ENCODE measurements at regions not wholly inside any gene's neighbourhood (a gene's known extent, or its start where the extent isn't known, plus 50 kb on each side); places are given as distances from the start of the nearest gene placed in this dataset.
A peak's percentile ranks its signal among the peaks of the same experiment; 100 is the strongest.
"Not testable (repeated sequence)": the region's sequence is repeated elsewhere in the genome, so short reads cannot be mapped to it uniquely, and the experiment has no call there.

- no peak for DNase-seq (ENCODE audit: low read depth in 2 of 2)
These were observed 57.0 kb downstream of the RASL11A start for GRCh38 chr13:27327633-27328032.

GRCh38 chr13:27329210-27329609 lies 58.6 kb downstream of the RASL11A start:
- DNase-seq (ENCODE audit: low read depth in 2 of 2): no peak

GRCh38 chr13:27334774-27335435 lies 64.3 kb downstream of the RASL11A start:
- no peak for DNase-seq (ENCODE audit: low read depth in 2 of 2)

GRCh38 chr13:27336014-27336673 lies 65.5 kb downstream of the RASL11A start:
- DNase-seq (ENCODE audit: low read depth in 2 of 2): no peak

GRCh38 chr13:27338207-27338606 lies 67.6 kb downstream of the RASL11A start:
- DNase-seq (ENCODE audit: low read depth in 2 of 2): no peak

- DNase-seq (ENCODE audit: low read depth in 2 of 2): no peak
These were observed 68.2 kb downstream of the RASL11A start for GRCh38 chr13:27338816-27339215.

- peak; percentile 16 to 32 for DNase-seq (ENCODE audit: low read depth in 2 of 2)
These were observed 68.7 kb downstream of the RASL11A start for GRCh38 chr13:27339299-27339698.

GRCh38 chr13:27341616-27342015 lies 71.0 kb downstream of the RASL11A start:
- DNase-seq (ENCODE audit: low read depth in 2 of 2): no peak

GRCh38 chr13:27347211-27347772 lies 76.7 kb downstream of the RASL11A start:
- DNase-seq (ENCODE audit: low read depth in 2 of 2): no peak

GRCh38 chr13:27348461-27348860 lies 76.0 kb upstream of the GTF3A start:
- DNase-seq (ENCODE audit: low read depth in 2 of 2): no peak

- no peak for DNase-seq (ENCODE audit: low read depth in 2 of 2)
These were observed 75.0 kb upstream of the GTF3A start for GRCh38 chr13:27349458-27349857.

GRCh38 chr13:27350825-27351224 lies 73.6 kb upstream of the GTF3A start:
- not testable (repeated sequence) for DNase-seq (ENCODE audit: low read depth in 2 of 2)

- DNase-seq (ENCODE audit: low read depth in 2 of 2): no peak
These were observed 71.7 kb upstream of the GTF3A start for GRCh38 chr13:27352698-27353097.

GRCh38 chr13:27353166-27353583 lies 71.2 kb upstream of the GTF3A start:
- no peak for DNase-seq (ENCODE audit: low read depth in 2 of 2)

- DNase-seq (ENCODE audit: low read depth in 2 of 2): no peak
These were observed 70.7 kb upstream of the GTF3A start for GRCh38 chr13:27353708-27354107.

- no peak for DNase-seq (ENCODE audit: low read depth in 2 of 2)
These were observed 70.0 kb upstream of the GTF3A start for GRCh38 chr13:27354379-27354778.

- no peak for DNase-seq (ENCODE audit: low read depth in 2 of 2)
These were observed 68.5 kb upstream of the GTF3A start for GRCh38 chr13:27355894-27356293.

GRCh38 chr13:27358420-27358819 lies 66.0 kb upstream of the GTF3A start:
- DNase-seq (ENCODE audit: low read depth in 2 of 2): no peak

- peak; percentile 54 to 57 for DNase-seq (ENCODE audit: low read depth in 2 of 2)
These were observed 65.1 kb upstream of the GTF3A start for GRCh38 chr13:27359199-27359821.

- no peak for DNase-seq (ENCODE audit: low read depth in 2 of 2)
These were observed 63.9 kb upstream of the GTF3A start for GRCh38 chr13:27360562-27360961.

GRCh38 chr13:27362064-27362751 lies 62.2 kb upstream of the GTF3A start:
- peak; percentile 70 to 77 for DNase-seq (ENCODE audit: low read depth in 2 of 2)

- not testable (repeated sequence) for DNase-seq (ENCODE audit: low read depth in 2 of 2)
These were observed 60.8 kb upstream of the GTF3A start for GRCh38 chr13:27363637-27364036.
